GM23338 (cell line): ENCODE measurements at regions not wholly inside any gene's neighbourhood (a gene's known extent, or its start where the extent isn't known, plus 50 kb on each side); places are given as distances from the start of the nearest gene placed in this dataset.

Source experiments
- ATAC-seq: fragments of 200-7000 bp; cut with Tn5 transposase; 3 replicates; pipeline ENCODE4 v1.9.1; 2020
- DNase-seq: peaks from one replicate; pipeline ENCODE4 v3.0.0-alpha.2; 2015; ENCODE audit warnings: low spot score
- H2AFZ ChIP-seq: fragments of 200-600 bp; sonication (generic); 2 replicates; pipeline ENCODE4 v1.8.0; 2016; ENCODE audit warnings: antibody characterized with exemption, mild to moderate bottlenecking, moderate library complexity
- H3F3A ChIP-seq: fragments of 200-600 bp; sonication (generic); replicated peaks from 2 replicates; pipeline ENCODE4 v1.8.0; 2017; ENCODE audit warnings: antibody characterized with exemption, mixed run types, low read depth
- H3K27ac ChIP-seq: fragments of 200-600 bp; sonication (generic); 2 replicates; pipeline ENCODE4 v1.6.1; 2016; ENCODE audit warnings: low read depth
- H3K27me3 ChIP-seq: fragments of 200-600 bp; sonication (generic); 2 replicates; pipeline ENCODE4 v1.8.0; 2016; ENCODE audit warnings: mild to moderate bottlenecking, mixed run types, moderate library complexity; ENCODE audit not compliant: insufficient read depth
- H3K36me3 ChIP-seq: fragments of 200-600 bp; sonication (generic); 2 replicates; pipeline ENCODE4 v1.8.0; 2016; ENCODE audit warnings: mild to moderate bottlenecking; ENCODE audit not compliant: insufficient read depth
- H3K4me1 ChIP-seq: fragments of 200-600 bp; sonication (generic); 2 replicates; pipeline ENCODE4 v1.8.0; 2016; ENCODE audit warnings: mild to moderate bottlenecking, moderate library complexity; ENCODE audit not compliant: insufficient read depth
- H3K4me2 ChIP-seq: fragments of 200-600 bp; sonication (generic); 2 replicates; pipeline ENCODE4 v1.7.1; 2017; ENCODE audit warnings: mixed run types
- H3K4me3 ChIP-seq: fragments of 200-600 bp; sonication (generic); 2 replicates; pipeline ENCODE4 v1.6.1; 2016; ENCODE audit warnings: mixed run types
- H3K79me2 ChIP-seq: fragments of 200-600 bp; sonication (generic); replicated peaks from 2 replicates; pipeline ENCODE4 v1.8.0; 2017; ENCODE audit warnings: mild to moderate bottlenecking; ENCODE audit not compliant: insufficient read depth
- H3K9me2 ChIP-seq: fragments of 200-600 bp; sonication (generic); 2 replicates; pipeline ENCODE4 v1.8.0; 2017; ENCODE audit not compliant: insufficient read depth
- H4K20me1 ChIP-seq: fragments of 200-600 bp; sonication (generic); replicated peaks from 2 replicates; pipeline ENCODE4 v1.8.0; 2017; ENCODE audit warnings: mild to moderate bottlenecking; ENCODE audit not compliant: insufficient read depth
- H3K27ac Mint-ChIP-seq: 2 replicates; pipeline ENCODE4 v1.8.0; 2020; ENCODE audit warnings: inconsistent platforms, mild to moderate bottlenecking, moderate library complexity, mixed read lengths
- H3K27me3 Mint-ChIP-seq: 3 replicates; pipeline ENCODE4 v1.8.0; 2022; ENCODE audit warnings: low read depth, mild to moderate bottlenecking, moderate library complexity, mixed read lengths, inconsistent platforms; ENCODE audit not compliant: insufficient read depth, poor library complexity
- H3K36me3 Mint-ChIP-seq: 3 replicates; pipeline ENCODE4 v1.8.0; 2021; ENCODE audit warnings: low read depth, mild to moderate bottlenecking, inconsistent platforms, moderate library complexity, mixed read lengths
- H3K4me1 Mint-ChIP-seq: 3 replicates; pipeline ENCODE4 v1.8.0; 2020; ENCODE audit warnings: mild to moderate bottlenecking, inconsistent platforms, mixed read lengths
- H3K4me3 Mint-ChIP-seq: 3 replicates; pipeline ENCODE4 v1.8.0; 2021; ENCODE audit warnings: moderate library complexity, mild to moderate bottlenecking, inconsistent platforms, mixed read lengths
- H3K9me3 Mint-ChIP-seq: 3 replicates; pipeline ENCODE4 v1.8.0; 2020; ENCODE audit warnings: moderate library complexity, mild to moderate bottlenecking, inconsistent platforms, mixed read lengths
- EZH2 ChIP-seq: fragments of 200-600 bp; sonication (generic); IDR thresholded peaks from one replicate; pipeline ENCODE4 v1.8.0; 2017; ENCODE audit warnings: antibody characterized with exemption, mild to moderate bottlenecking, low read depth; ENCODE audit not compliant: unreplicated experiment
- JUNB ChIP-seq: IDR thresholded peaks from one replicate; pipeline ENCODE4 v1.6.1; 2016; ENCODE audit warnings: antibody characterized with exemption; ENCODE audit not compliant: unreplicated experiment
- NANOG ChIP-seq: IDR thresholded peaks from 2 replicates; pipeline ENCODE4 v1.6.1; 2016; ENCODE audit warnings: antibody characterized with exemption, borderline replicate concordance
- POLR2AphosphoS5 ChIP-seq: IDR thresholded peaks from 2 replicates; pipeline ENCODE4 v1.6.1; 2016; ENCODE audit warnings: antibody characterized with exemption, low read depth
- ZNF331 ChIP-seq: fragments of 250-450 bp; sonication (Bioruptor Pico); IDR thresholded peaks from 2 replicates; pipeline ENCODE4 v1.5.0; 2020; ENCODE audit warnings: low read depth, mild to moderate bottlenecking, moderate library complexity
- TF ChIP-seq, protein P1 (sequence below): IDR thresholded peaks from 2 replicates; pipeline ENCODE4 v1.6.1; 2016; ENCODE audit warnings: antibody characterized with exemption
- TF ChIP-seq, protein P2 (sequence below), 2 experiments: fragments of 200-600 bp in 1 of 2; sonication (generic) in 1 of 2; conservative IDR thresholded peaks; 2 replicates each; pipeline versions ENCODE4 v1.5.1 to v1.6.1; 2016 to 2017; ENCODE audit warnings: antibody characterized with exemption in 2 of 2, low read depth in 2 of 2, mild to moderate bottlenecking in 2 of 2, moderate library complexity in 1 of 2
- TF ChIP-seq, protein P3 (sequence below): IDR thresholded peaks from one replicate; pipeline ENCODE4 v1.6.1; 2018; ENCODE audit warnings: antibody characterized with exemption; ENCODE audit not compliant: unreplicated experiment

DNA sequence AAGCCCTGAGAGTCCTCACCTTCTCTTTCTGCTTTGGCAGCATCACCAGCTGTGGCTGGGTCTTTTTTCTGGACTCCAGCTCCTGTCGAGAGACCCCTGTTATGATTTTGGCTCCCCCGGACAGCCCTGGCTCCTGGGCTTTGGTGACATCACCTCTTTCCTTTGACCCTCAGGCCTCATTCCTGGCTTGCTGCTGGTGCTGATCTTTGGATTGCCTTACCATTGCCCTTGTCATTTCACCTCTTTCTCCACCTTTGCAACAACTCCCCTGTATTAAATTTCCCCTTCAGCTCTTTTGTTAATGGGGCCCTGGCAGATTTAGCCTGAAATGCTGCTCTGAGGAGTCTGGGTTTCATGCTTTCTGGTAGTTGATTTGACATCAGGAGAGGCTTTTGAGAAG lies 322.8 kb downstream of the ZSWIM6 start (continued):
- TF ChIP-seq, protein P1, sequence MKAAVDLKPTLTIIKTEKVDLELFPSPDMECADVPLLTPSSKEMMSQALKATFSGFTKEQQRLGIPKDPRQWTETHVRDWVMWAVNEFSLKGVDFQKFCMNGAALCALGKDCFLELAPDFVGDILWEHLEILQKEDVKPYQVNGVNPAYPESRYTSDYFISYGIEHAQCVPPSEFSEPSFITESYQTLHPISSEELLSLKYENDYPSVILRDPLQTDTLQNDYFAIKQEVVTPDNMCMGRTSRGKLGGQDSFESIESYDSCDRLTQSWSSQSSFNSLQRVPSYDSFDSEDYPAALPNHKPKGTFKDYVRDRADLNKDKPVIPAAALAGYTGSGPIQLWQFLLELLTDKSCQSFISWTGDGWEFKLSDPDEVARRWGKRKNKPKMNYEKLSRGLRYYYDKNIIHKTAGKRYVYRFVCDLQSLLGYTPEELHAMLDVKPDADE, result no peak
- TF ChIP-seq ZNF331 (CRISPR knock-in tag) (no peak), EZH2 (no peak), POLR2AphosphoS5 (no peak), NANOG (no peak)
- TF ChIP-seq, protein P2, sequence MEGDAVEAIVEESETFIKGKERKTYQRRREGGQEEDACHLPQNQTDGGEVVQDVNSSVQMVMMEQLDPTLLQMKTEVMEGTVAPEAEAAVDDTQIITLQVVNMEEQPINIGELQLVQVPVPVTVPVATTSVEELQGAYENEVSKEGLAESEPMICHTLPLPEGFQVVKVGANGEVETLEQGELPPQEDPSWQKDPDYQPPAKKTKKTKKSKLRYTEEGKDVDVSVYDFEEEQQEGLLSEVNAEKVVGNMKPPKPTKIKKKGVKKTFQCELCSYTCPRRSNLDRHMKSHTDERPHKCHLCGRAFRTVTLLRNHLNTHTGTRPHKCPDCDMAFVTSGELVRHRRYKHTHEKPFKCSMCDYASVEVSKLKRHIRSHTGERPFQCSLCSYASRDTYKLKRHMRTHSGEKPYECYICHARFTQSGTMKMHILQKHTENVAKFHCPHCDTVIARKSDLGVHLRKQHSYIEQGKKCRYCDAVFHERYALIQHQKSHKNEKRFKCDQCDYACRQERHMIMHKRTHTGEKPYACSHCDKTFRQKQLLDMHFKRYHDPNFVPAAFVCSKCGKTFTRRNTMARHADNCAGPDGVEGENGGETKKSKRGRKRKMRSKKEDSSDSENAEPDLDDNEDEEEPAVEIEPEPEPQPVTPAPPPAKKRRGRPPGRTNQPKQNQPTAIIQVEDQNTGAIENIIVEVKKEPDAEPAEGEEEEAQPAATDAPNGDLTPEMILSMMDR (conservative IDR thresholded peaks at IDR 0.05; ENCODE audit: low read depth in 2 of 2), result no peak

DNA sequence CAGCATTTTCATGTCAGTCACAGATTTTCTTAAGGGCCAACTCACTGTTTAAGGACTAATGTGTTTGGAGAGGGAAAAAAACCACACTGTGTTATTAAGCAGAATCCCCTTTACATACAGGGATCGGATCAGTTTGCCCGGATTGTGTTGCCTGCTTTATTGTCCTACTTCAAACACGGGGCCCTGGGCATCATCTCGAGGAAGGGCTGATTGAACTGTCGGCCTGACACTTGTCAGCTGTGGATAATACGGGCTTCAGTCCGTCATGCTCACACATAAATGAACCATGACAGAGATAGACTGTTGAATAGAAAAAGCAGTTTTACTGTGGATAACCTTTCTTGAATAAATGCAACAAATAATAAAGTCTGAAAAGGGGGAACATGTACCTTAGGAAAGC lies 325.0 kb downstream of the ZSWIM6 start:
- TF ChIP-seq, protein P2 (conservative IDR thresholded peaks at IDR 0.05; ENCODE audit: low read depth in 2 of 2), result no peak
- no peak for TF ChIP-seq JUNB
- TF ChIP-seq, protein P3, sequence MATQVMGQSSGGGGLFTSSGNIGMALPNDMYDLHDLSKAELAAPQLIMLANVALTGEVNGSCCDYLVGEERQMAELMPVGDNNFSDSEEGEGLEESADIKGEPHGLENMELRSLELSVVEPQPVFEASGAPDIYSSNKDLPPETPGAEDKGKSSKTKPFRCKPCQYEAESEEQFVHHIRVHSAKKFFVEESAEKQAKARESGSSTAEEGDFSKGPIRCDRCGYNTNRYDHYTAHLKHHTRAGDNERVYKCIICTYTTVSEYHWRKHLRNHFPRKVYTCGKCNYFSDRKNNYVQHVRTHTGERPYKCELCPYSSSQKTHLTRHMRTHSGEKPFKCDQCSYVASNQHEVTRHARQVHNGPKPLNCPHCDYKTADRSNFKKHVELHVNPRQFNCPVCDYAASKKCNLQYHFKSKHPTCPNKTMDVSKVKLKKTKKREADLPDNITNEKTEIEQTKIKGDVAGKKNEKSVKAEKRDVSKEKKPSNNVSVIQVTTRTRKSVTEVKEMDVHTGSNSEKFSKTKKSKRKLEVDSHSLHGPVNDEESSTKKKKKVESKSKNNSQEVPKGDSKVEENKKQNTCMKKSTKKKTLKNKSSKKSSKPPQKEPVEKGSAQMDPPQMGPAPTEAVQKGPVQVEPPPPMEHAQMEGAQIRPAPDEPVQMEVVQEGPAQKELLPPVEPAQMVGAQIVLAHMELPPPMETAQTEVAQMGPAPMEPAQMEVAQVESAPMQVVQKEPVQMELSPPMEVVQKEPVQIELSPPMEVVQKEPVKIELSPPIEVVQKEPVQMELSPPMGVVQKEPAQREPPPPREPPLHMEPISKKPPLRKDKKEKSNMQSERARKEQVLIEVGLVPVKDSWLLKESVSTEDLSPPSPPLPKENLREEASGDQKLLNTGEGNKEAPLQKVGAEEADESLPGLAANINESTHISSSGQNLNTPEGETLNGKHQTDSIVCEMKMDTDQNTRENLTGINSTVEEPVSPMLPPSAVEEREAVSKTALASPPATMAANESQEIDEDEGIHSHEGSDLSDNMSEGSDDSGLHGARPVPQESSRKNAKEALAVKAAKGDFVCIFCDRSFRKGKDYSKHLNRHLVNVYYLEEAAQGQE, result no peak
- no peak for TF ChIP-seq EZH2
- Histone ChIP-seq H3K9me2 (no peaks in the 10 kb centered on the region), H2AFZ (peak overlapping the region; percentile 28; the same call in 1 of the 2 replicates), H3K36me3 (no peaks in the 10 kb centered on the region), H3K27me3 (no peaks in the 10 kb centered on the region; the same call in 1 of the 2 replicates), H3K4me3 (no peak overlapping the region), H3F3A (no peaks in the 10 kb centered on the region), H3K4me1 (peaks cover 12% of the 10 kb centered on the region), H4K20me1 (no peaks in the 10 kb centered on the region), H3K79me2 (no peaks in the 10 kb centered on the region), H3K4me2 (no peak overlapping the region), H3K27ac (no peak overlapping the region)
- no peak for ATAC-seq
- Mint-ChIP-seq H3K36me3 (no peaks in the 10 kb centered on the region), H3K27me3 (peaks cover 14% of the 10 kb centered on the region), H3K4me1 (peaks cover 31% of the 10 kb centered on the region), H3K27ac (no peak overlapping the region), H3K4me3 (no peak overlapping the region), H3K9me3 (no peaks in the 10 kb centered on the region; the same call in 2 of the 3 replicates)
- no peak for DNase-seq
